ENCODE measurements at regions not wholly inside any gene's neighbourhood (a gene's known extent, or its start where the extent isn't known, plus 50 kb on each side); places are given as distances from the start of the nearest gene placed in this dataset.

GRCh38 chr22:47918276-47918921 is 1155.9 kb downstream of the TBC1D22A start:
- no peaks in the 10 kb centered on the region for H3K27me3 ChIP-seq (ENCODE audit: insufficient read depth, poor library complexity, severe bottlenecking)
- H3K4me3 ChIP-seq (replicated peaks; ENCODE audit: insufficient read depth, low read length), result no peak overlapping the region
- TF ChIP-seq, protein P1, sequence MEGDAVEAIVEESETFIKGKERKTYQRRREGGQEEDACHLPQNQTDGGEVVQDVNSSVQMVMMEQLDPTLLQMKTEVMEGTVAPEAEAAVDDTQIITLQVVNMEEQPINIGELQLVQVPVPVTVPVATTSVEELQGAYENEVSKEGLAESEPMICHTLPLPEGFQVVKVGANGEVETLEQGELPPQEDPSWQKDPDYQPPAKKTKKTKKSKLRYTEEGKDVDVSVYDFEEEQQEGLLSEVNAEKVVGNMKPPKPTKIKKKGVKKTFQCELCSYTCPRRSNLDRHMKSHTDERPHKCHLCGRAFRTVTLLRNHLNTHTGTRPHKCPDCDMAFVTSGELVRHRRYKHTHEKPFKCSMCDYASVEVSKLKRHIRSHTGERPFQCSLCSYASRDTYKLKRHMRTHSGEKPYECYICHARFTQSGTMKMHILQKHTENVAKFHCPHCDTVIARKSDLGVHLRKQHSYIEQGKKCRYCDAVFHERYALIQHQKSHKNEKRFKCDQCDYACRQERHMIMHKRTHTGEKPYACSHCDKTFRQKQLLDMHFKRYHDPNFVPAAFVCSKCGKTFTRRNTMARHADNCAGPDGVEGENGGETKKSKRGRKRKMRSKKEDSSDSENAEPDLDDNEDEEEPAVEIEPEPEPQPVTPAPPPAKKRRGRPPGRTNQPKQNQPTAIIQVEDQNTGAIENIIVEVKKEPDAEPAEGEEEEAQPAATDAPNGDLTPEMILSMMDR (IDR thresholded peaks at IDR 0.05; ENCODE audit: insufficient read depth, low read length), result no peak
- TF ChIP-seq REST (IDR thresholded peaks at IDR 0.05; ENCODE audit: insufficient replicate concordance, low read depth) (no peak), GABPA (IDR thresholded peaks at IDR 0.05; ENCODE audit: low read depth) (no peak), POLR2AphosphoS5 (IDR thresholded peaks at IDR 0.05; ENCODE audit: low read depth) (no peak), SPI1 (IDR thresholded peaks at IDR 0.05; ENCODE audit: borderline replicate concordance, low read depth) (no peak)
- DNase-seq (ENCODE audit: low read depth in 1 of 2, low spot score in 1 of 2), result no peak
- H3K27ac ChIP-seq (replicated peaks), result no peak overlapping the region

GRCh38 chr22:47914481-47915097 is 1152.1 kb downstream of the TBC1D22A start:
- no peak overlapping the region for H3K27ac ChIP-seq (replicated peaks)
- DNase-seq (ENCODE audit: low read depth in 1 of 2, low spot score in 1 of 2), result no peak
- no peaks in the 10 kb centered on the region for H3K27me3 ChIP-seq (ENCODE audit: insufficient read depth, poor library complexity, severe bottlenecking)
- TF ChIP-seq GABPA (IDR thresholded peaks at IDR 0.05; ENCODE audit: low read depth) (no peak), REST (IDR thresholded peaks at IDR 0.05; ENCODE audit: insufficient replicate concordance, low read depth) (no peak), SPI1 (IDR thresholded peaks at IDR 0.05; ENCODE audit: borderline replicate concordance, low read depth) (no peak), POLR2AphosphoS5 (IDR thresholded peaks at IDR 0.05; ENCODE audit: low read depth) (no peak)
- TF ChIP-seq, protein P1 (IDR thresholded peaks at IDR 0.05; ENCODE audit: insufficient read depth, low read length), result no peak
- H3K4me3 ChIP-seq (replicated peaks; ENCODE audit: insufficient read depth, low read length), result no peak overlapping the region

GRCh38 chr22:47902646-47903180 is 1140.3 kb downstream of the TBC1D22A start:
- DNase-seq (ENCODE audit: low read depth in 1 of 2, low spot score in 1 of 2), result no peak
- H3K4me3 ChIP-seq (replicated peaks; ENCODE audit: insufficient read depth, low read length), result no peak overlapping the region
- H3K27me3 ChIP-seq (ENCODE audit: insufficient read depth, poor library complexity, severe bottlenecking), result no peaks in the 10 kb centered on the region
- no peak overlapping the region for H3K27ac ChIP-seq (replicated peaks)
- no peak for TF ChIP-seq SPI1 (IDR thresholded peaks at IDR 0.05; ENCODE audit: borderline replicate concordance, low read depth)
- TF ChIP-seq, protein P1 (IDR thresholded peaks at IDR 0.05; ENCODE audit: insufficient read depth, low read length), result no peak
- TF ChIP-seq REST (IDR thresholded peaks at IDR 0.05; ENCODE audit: insufficient replicate concordance, low read depth), result no peak

All from HL-60 (cell line).